Endothelial cell (in vitro differentiated cells): ENCODE measurements at regions not wholly inside any gene's neighbourhood (a gene's known extent, or its start where the extent isn't known, plus 50 kb on each side); places are given as distances from the start of the nearest gene placed in this dataset.

Source experiments
- DNase-seq: peaks from one replicate; pipeline ENCODE4 v3.0.0; 2021; ENCODE audit warnings: low spot score
- H3K27ac Mint-ChIP-seq: one replicate; pipeline ENCODE4 v1.8.0; 2021; ENCODE audit warnings: mixed read lengths, inconsistent platforms; ENCODE audit not compliant: unreplicated experiment
- H3K27me3 Mint-ChIP-seq: one replicate; pipeline ENCODE4 v1.8.0; 2021; ENCODE audit warnings: mild to moderate bottlenecking, moderate library complexity, mixed read lengths, inconsistent platforms; ENCODE audit not compliant: unreplicated experiment
- H3K36me3 Mint-ChIP-seq: one replicate; pipeline ENCODE4 v1.8.0; 2021; ENCODE audit warnings: mild to moderate bottlenecking, low read depth, mixed read lengths, inconsistent platforms; ENCODE audit not compliant: unreplicated experiment
- H3K4me1 Mint-ChIP-seq: one replicate; pipeline ENCODE4 v1.8.0; 2021; ENCODE audit warnings: mild to moderate bottlenecking, mixed read lengths, inconsistent platforms; ENCODE audit not compliant: unreplicated experiment
- H3K4me3 Mint-ChIP-seq: one replicate; pipeline ENCODE4 v1.8.0; 2021; ENCODE audit warnings: mild to moderate bottlenecking, mixed read lengths, inconsistent platforms; ENCODE audit not compliant: unreplicated experiment
- H3K9me3 Mint-ChIP-seq: one replicate; pipeline ENCODE4 v1.8.0; 2021; ENCODE audit warnings: mixed read lengths, inconsistent platforms; ENCODE audit not compliant: unreplicated experiment
- TF ChIP-seq, protein P1 (sequence below): fragments of 200-600 bp; sonication (generic); IDR thresholded peaks from one replicate; pipeline ENCODE4 v1.5.0; 2021; ENCODE audit warnings: antibody characterized with exemption; ENCODE audit not compliant: unreplicated experiment

GRCh38 chr5:66425842-66426241, 170.4 kb upstream of the MAST4 start:
- Mint-ChIP-seq H3K27ac (no peak overlapping the region), H3K4me1 (peaks cover 3% of the 10 kb centered on the region), H3K4me3 (no peak overlapping the region), H3K9me3 (no peaks in the 10 kb centered on the region), H3K36me3 (no peaks in the 10 kb centered on the region), H3K27me3 (no peaks in the 10 kb centered on the region)
- no peak for DNase-seq
- TF ChIP-seq, protein P1, sequence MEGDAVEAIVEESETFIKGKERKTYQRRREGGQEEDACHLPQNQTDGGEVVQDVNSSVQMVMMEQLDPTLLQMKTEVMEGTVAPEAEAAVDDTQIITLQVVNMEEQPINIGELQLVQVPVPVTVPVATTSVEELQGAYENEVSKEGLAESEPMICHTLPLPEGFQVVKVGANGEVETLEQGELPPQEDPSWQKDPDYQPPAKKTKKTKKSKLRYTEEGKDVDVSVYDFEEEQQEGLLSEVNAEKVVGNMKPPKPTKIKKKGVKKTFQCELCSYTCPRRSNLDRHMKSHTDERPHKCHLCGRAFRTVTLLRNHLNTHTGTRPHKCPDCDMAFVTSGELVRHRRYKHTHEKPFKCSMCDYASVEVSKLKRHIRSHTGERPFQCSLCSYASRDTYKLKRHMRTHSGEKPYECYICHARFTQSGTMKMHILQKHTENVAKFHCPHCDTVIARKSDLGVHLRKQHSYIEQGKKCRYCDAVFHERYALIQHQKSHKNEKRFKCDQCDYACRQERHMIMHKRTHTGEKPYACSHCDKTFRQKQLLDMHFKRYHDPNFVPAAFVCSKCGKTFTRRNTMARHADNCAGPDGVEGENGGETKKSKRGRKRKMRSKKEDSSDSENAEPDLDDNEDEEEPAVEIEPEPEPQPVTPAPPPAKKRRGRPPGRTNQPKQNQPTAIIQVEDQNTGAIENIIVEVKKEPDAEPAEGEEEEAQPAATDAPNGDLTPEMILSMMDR: no peak

DNA sequence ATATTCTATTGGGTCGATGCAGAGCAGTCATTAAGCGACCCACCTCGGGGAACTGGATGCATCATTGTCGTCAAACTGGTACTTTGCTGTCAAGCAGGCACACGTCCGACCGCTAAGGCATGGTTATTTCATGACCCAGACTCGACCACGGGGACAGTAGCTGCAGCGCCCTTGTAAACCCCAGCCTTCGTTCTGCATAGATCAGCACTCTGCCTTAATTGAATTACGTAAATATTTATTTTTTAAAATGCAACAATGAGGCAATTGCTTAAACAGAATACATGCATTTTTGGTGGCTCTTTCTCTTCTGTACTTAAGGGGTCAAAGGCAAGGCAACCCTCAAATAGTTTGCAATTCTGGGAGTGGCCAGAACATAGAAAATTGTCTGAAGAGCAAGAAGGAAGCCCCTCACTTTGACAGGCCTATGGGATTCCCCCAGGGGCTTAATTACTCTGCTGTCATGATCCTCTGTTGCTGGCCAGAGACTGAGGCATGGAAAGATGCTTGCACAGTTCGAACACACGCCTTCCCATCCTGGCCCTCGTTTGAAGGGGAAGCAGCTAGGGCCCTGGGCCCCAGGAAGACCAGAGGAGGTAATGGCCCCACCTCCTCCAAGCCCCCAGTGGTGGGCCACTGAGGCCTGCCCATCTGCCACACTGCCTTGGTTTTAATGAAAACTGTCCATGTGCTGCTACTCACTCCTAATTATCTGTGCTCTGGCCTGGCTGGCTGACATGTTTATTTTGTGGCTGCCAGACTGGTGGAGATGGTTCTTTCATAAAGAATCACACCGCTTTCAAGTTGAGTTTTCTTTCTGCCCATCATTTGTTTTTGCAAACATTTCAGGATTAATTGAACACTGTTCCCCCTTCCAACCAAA, 169.7 kb upstream of the MAST4 start:
- H3K4me1 Mint-ChIP-seq: peaks cover 3% of the 10 kb centered on the region
- H3K27ac Mint-ChIP-seq: no peak overlapping the region
- H3K9me3 Mint-ChIP-seq: no peaks in the 10 kb centered on the region
- H3K36me3 Mint-ChIP-seq: no peaks in the 10 kb centered on the region
- TF ChIP-seq, protein P1: no peak
- no peak overlapping the region for H3K4me3 Mint-ChIP-seq
- no peak for DNase-seq
- H3K27me3 Mint-ChIP-seq: no peaks in the 10 kb centered on the region

DNA sequence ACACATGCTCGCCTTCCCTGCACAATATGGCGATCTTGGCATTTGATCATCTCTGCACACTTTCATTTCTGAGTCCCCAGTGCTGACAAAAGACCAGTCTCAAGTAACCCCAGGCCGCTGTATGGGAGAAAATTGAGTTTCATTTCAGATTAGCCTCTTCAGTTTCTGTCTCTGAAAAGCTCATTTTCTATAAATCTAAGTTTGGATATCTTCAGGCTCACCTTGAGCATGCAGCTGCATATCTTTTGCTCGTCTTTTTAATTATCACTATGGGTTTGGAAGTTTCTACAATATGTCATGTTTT, 169.1 kb upstream of the MAST4 start:
- no peak for DNase-seq
- peaks cover 3% of the 10 kb centered on the region for H3K4me1 Mint-ChIP-seq
- TF ChIP-seq, protein P1: no peak
- H3K9me3 Mint-ChIP-seq: no peaks in the 10 kb centered on the region
- no peak overlapping the region for H3K4me3 Mint-ChIP-seq
- H3K36me3 Mint-ChIP-seq: no peaks in the 10 kb centered on the region
- H3K27ac Mint-ChIP-seq: no peak overlapping the region
- H3K27me3 Mint-ChIP-seq: no peaks in the 10 kb centered on the region

- no peaks in the 10 kb centered on the region for H3K36me3 Mint-ChIP-seq
Observed at GRCh38 chr5:66436721-66437120, 159.5 kb upstream of the MAST4 start.

GRCh38 chr5:66438087-66438486, 158.1 kb upstream of the MAST4 start:
- TF ChIP-seq, protein P1: no peak
- Mint-ChIP-seq H3K9me3 (no peaks in the 10 kb centered on the region), H3K4me1 (no peaks in the 10 kb centered on the region), H3K27me3 (no peaks in the 10 kb centered on the region), H3K27ac (no peak overlapping the region), H3K36me3 (no peaks in the 10 kb centered on the region), H3K4me3 (no peak overlapping the region)
- DNase-seq: no peak

More at GRCh38 chr5:66436721-66437120, 159.5 kb upstream of the MAST4 start:
- DNase-seq: no peak
- H3K27me3 Mint-ChIP-seq: no peaks in the 10 kb centered on the region
- H3K4me1 Mint-ChIP-seq: no peaks in the 10 kb centered on the region
- H3K27ac Mint-ChIP-seq: no peak overlapping the region
- TF ChIP-seq, protein P1: no peak
- H3K4me3 Mint-ChIP-seq: no peak overlapping the region
- H3K9me3 Mint-ChIP-seq: no peaks in the 10 kb centered on the region
